ENCODE measurements at regions not wholly inside any gene's neighbourhood (a gene's known extent, or its start where the extent isn't known, plus 50 kb on each side); places are given as distances from the start of the nearest gene placed in this dataset.

GRCh38 chr2:212832211-212833195 is 293.9 kb upstream of the ERBB4 start:
- no peaks in the 10 kb centered on the region for H3K4me1 ChIP-seq (ENCODE audit: insufficient read depth, low read length)
- DNase-seq (ENCODE audit: low read depth) (no peak), FAIRE-seq (no peak)
- no peak overlapping the region for H3K27ac ChIP-seq (ENCODE audit: low read depth, low read length)
- H3K9me3 ChIP-seq (ENCODE audit: insufficient read depth, low read depth, low read length): peaks cover 9% of the 10 kb centered on the region
- H3K27me3 Mint-ChIP-seq (ENCODE audit: low read depth, unreplicated experiment): no peaks in the 10 kb centered on the region
- no peak overlapping the region for H3K4me3 Mint-ChIP-seq (ENCODE audit: unreplicated experiment)
- no peak for TF ChIP-seq EZH2 (IDR thresholded peaks at IDR 0.05; ENCODE audit: insufficient read depth, low read length)
- TF ChIP-seq CTCF (IDR thresholded peaks at IDR 0.05; ENCODE audit: insufficient read depth, low read depth, low read length): no peak
- H3K9me3 Mint-ChIP-seq (ENCODE audit: unreplicated experiment): peaks cover 5% of the 10 kb centered on the region
- no peak overlapping the region for H3K27ac Mint-ChIP-seq (ENCODE audit: unreplicated experiment)
- no peaks in the 10 kb centered on the region for H3K4me1 Mint-ChIP-seq (ENCODE audit: low read depth, unreplicated experiment)
- no peaks in the 10 kb centered on the region for H4K20me1 ChIP-seq (ENCODE audit: insufficient read depth, low read length)
- H3K4me2 ChIP-seq (ENCODE audit: low read length): no peak overlapping the region
- no peaks in the 10 kb centered on the region for H3K36me3 ChIP-seq (ENCODE audit: insufficient read depth, low read length)
- H3K9ac ChIP-seq (ENCODE audit: low read length): no peak overlapping the region
- H3K36me3 Mint-ChIP-seq (ENCODE audit: low read depth, unreplicated experiment): peaks cover 2% of the 10 kb centered on the region
- H2AFZ ChIP-seq (ENCODE audit: low read depth, low read length): no peak overlapping the region
- no peaks in the 10 kb centered on the region for H3K27me3 ChIP-seq (ENCODE audit: insufficient read depth, low read length)
- no peak overlapping the region for H3K4me3 ChIP-seq (ENCODE audit: insufficient read depth, low read depth, low read length)
- H3K79me2 ChIP-seq (ENCODE audit: insufficient read depth, low read length): no peaks in the 10 kb centered on the region

- Histone ChIP-seq H3K36me3 (ENCODE audit: insufficient read depth, low read length) (no peaks in the 10 kb centered on the region), H3K27ac (ENCODE audit: low read depth, low read length) (no peak overlapping the region), H4K20me1 (ENCODE audit: insufficient read depth, low read length) (no peaks in the 10 kb centered on the region), H3K4me1 (ENCODE audit: insufficient read depth, low read length) (no peaks in the 10 kb centered on the region), H3K27me3 (ENCODE audit: insufficient read depth, low read length) (no peaks in the 10 kb centered on the region), H2AFZ (ENCODE audit: low read depth, low read length) (no peak overlapping the region), H3K9ac (ENCODE audit: low read length) (no peak overlapping the region), H3K4me2 (ENCODE audit: low read length) (no peak overlapping the region), H3K79me2 (ENCODE audit: insufficient read depth, low read length) (no peaks in the 10 kb centered on the region), H3K4me3 (ENCODE audit: insufficient read depth, low read depth, low read length) (no peak overlapping the region), H3K9me3 (ENCODE audit: insufficient read depth, low read depth, low read length) (peaks cover 9% of the 10 kb centered on the region)
- TF ChIP-seq CTCF (IDR thresholded peaks at IDR 0.05; ENCODE audit: insufficient read depth, low read depth, low read length): no peak
- TF ChIP-seq EZH2 (IDR thresholded peaks at IDR 0.05; ENCODE audit: insufficient read depth, low read length): no peak
- Mint-ChIP-seq H3K9me3 (ENCODE audit: unreplicated experiment) (peaks cover 5% of the 10 kb centered on the region), H3K36me3 (ENCODE audit: low read depth, unreplicated experiment) (peaks cover 2% of the 10 kb centered on the region), H3K27me3 (ENCODE audit: low read depth, unreplicated experiment) (no peaks in the 10 kb centered on the region), H3K4me3 (ENCODE audit: unreplicated experiment) (no peak overlapping the region), H3K27ac (ENCODE audit: unreplicated experiment) (no peak overlapping the region), H3K4me1 (ENCODE audit: low read depth, unreplicated experiment) (no peaks in the 10 kb centered on the region)
- FAIRE-seq (no peak), DNase-seq (ENCODE audit: low read depth) (no peak)
These were observed 293.1 kb upstream of the ERBB4 start for GRCh38 chr2:212831671-212832199.

- no peaks in the 10 kb centered on the region for H3K9me3 Mint-ChIP-seq (ENCODE audit: unreplicated experiment)
- TF ChIP-seq EZH2 (IDR thresholded peaks at IDR 0.05; ENCODE audit: insufficient read depth, low read length) (no peak), CTCF (IDR thresholded peaks at IDR 0.05; ENCODE audit: insufficient read depth, low read depth, low read length) (no peak)
- Histone ChIP-seq H3K9me3 (ENCODE audit: insufficient read depth, low read depth, low read length) (no peaks in the 10 kb centered on the region), H3K27me3 (ENCODE audit: insufficient read depth, low read length) (no peaks in the 10 kb centered on the region), H4K20me1 (ENCODE audit: insufficient read depth, low read length) (no peaks in the 10 kb centered on the region), H3K4me1 (ENCODE audit: insufficient read depth, low read length) (no peaks in the 10 kb centered on the region), H3K9ac (ENCODE audit: low read length) (no peak overlapping the region), H2AFZ (ENCODE audit: low read depth, low read length) (no peak overlapping the region), H3K4me2 (ENCODE audit: low read length) (no peak overlapping the region), H3K4me3 (ENCODE audit: insufficient read depth, low read depth, low read length) (no peak overlapping the region), H3K27ac (ENCODE audit: low read depth, low read length) (no peak overlapping the region), H3K36me3 (ENCODE audit: insufficient read depth, low read length) (no peaks in the 10 kb centered on the region), H3K79me2 (ENCODE audit: insufficient read depth, low read length) (no peaks in the 10 kb centered on the region)
- no peaks in the 10 kb centered on the region for H3K27me3 Mint-ChIP-seq (ENCODE audit: low read depth, unreplicated experiment)
- FAIRE-seq: no peak
- H3K36me3 Mint-ChIP-seq (ENCODE audit: low read depth, unreplicated experiment): no peaks in the 10 kb centered on the region
- DNase-seq (ENCODE audit: low read depth): no peak
- peaks cover 2% of the 10 kb centered on the region for H3K4me1 Mint-ChIP-seq (ENCODE audit: low read depth, unreplicated experiment)
- H3K27ac Mint-ChIP-seq (ENCODE audit: unreplicated experiment): no peak overlapping the region
- H3K4me3 Mint-ChIP-seq (ENCODE audit: unreplicated experiment): no peak overlapping the region
These were observed 277.7 kb upstream of the ERBB4 start for GRCh38 chr2:212816267-212816666.
